Vagina (tissue), 2 donors: ENCODE measurements at regions not wholly inside any gene's neighbourhood (a gene's known extent, or its start where the extent isn't known, plus 50 kb on each side); places are given as distances from the start of the nearest gene placed in this dataset.

Source experiments
- DNase-seq, 2 donors: peaks; one replicate each; pipeline ENCODE4 v3.0.0-alpha.2; 2017; ENCODE audit errors: extremely low spot score in 2 of 2
- H3K27ac ChIP-seq: fragments of 200-600 bp; sonication (generic); one replicate; pipeline ENCODE4 v1.5.1; 2019
- H3K27me3 ChIP-seq: fragments of 200-600 bp; sonication (generic); one replicate; pipeline ENCODE4 v1.5.1; 2019
- H3K36me3 ChIP-seq, 2 donors: fragments of 200-600 bp; sonication (generic); one replicate each; pipeline ENCODE4 v1.5.1; 2017 to 2019
- H3K4me1 ChIP-seq: fragments of 200-600 bp; sonication (generic); one replicate; pipeline ENCODE4 v1.5.1; 2019
- H3K4me3 ChIP-seq, 2 donors: fragments of 200-600 bp; sonication (generic); 1 replicate in 1 of 2; 2 replicates in 1 of 2; pipeline ENCODE4 v1.5.1; 2016 to 2019
- H3K9me3 ChIP-seq: fragments of 200-600 bp; sonication (generic); one replicate; pipeline ENCODE4 v1.5.1; 2019
- POLR2A ChIP-seq, 2 donors: fragments of 450-650 bp; IDR thresholded peaks; one replicate each; pipeline ENCODE4 v1.6.1; 2017; ENCODE audit warnings: antibody characterized with exemption in 2 of 2, mild to moderate bottlenecking in 2 of 2, moderate library complexity in 2 of 2
- POLR2AphosphoS5 ChIP-seq, 2 donors: sonication (generic); formaldehyde crosslinking; IDR thresholded peaks; one replicate each; pipeline ENCODE4 v1.9.0; 2017; ENCODE audit warnings: antibody characterized with exemption in 2 of 2, mild to moderate bottlenecking in 2 of 2, low read depth in 1 of 2; ENCODE audit not compliant: insufficient read depth in 1 of 2
- intact Hi-C: fragments of 100-400 bp; cut with DNase I; formaldehyde crosslinking; loops from one replicate; pipeline ENCODE4 v1.15.1; 2023
- TF ChIP-seq, protein P1 (sequence below), 3 experiments: fragments of 450-650 bp in 2 of 3; fragments of 200-600 bp in 1 of 3; sonication (generic) in 1 of 3; IDR thresholded peaks; one replicate each; pipeline ENCODE4 v1.5.1; 2017 to 2019; ENCODE audit warnings: antibody characterized with exemption in 3 of 3, mild to moderate bottlenecking in 2 of 3, moderate library complexity in 2 of 3

DNA sequence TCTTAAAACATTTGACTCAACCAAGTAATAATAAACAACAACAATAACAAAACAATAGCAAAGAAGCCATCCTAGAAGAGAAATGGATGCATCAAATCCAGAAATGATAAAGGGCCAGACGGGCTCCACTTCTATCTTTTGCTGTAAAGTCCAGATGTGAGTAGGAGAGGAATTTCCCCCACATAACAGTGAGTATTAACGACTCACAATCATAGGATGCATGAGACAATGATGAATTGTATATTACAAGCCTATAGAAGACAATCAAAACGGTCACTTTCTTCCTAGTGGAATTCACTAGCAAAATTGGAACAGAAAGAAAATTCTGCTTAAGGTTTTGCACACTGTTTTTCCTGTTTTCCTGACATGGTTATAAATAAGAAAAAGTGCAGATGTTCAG, 97.0 kb upstream of the PREP start:
- DNase-seq, result no peak
- Histone ChIP-seq H3K27ac (no peak overlapping the region), H3K9me3 (no peaks in the 10 kb centered on the region), H3K4me1 (peaks cover 20% of the 10 kb centered on the region), H3K36me3 (no peaks in the 10 kb centered on the region), H3K4me3 (no peak overlapping the region), H3K27me3 (no peaks in the 10 kb centered on the region)
- no peak for TF ChIP-seq POLR2A (IDR thresholded peaks at IDR 0.05)
- TF ChIP-seq, protein P1, sequence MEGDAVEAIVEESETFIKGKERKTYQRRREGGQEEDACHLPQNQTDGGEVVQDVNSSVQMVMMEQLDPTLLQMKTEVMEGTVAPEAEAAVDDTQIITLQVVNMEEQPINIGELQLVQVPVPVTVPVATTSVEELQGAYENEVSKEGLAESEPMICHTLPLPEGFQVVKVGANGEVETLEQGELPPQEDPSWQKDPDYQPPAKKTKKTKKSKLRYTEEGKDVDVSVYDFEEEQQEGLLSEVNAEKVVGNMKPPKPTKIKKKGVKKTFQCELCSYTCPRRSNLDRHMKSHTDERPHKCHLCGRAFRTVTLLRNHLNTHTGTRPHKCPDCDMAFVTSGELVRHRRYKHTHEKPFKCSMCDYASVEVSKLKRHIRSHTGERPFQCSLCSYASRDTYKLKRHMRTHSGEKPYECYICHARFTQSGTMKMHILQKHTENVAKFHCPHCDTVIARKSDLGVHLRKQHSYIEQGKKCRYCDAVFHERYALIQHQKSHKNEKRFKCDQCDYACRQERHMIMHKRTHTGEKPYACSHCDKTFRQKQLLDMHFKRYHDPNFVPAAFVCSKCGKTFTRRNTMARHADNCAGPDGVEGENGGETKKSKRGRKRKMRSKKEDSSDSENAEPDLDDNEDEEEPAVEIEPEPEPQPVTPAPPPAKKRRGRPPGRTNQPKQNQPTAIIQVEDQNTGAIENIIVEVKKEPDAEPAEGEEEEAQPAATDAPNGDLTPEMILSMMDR (IDR thresholded peaks at IDR 0.05), result no peak
- TF ChIP-seq POLR2AphosphoS5 (IDR thresholded peaks at IDR 0.05; ENCODE audit: insufficient read depth in 1 of 2, low read depth in 1 of 2), result no peak
- intact Hi-C loops, result no loop called here

DNA sequence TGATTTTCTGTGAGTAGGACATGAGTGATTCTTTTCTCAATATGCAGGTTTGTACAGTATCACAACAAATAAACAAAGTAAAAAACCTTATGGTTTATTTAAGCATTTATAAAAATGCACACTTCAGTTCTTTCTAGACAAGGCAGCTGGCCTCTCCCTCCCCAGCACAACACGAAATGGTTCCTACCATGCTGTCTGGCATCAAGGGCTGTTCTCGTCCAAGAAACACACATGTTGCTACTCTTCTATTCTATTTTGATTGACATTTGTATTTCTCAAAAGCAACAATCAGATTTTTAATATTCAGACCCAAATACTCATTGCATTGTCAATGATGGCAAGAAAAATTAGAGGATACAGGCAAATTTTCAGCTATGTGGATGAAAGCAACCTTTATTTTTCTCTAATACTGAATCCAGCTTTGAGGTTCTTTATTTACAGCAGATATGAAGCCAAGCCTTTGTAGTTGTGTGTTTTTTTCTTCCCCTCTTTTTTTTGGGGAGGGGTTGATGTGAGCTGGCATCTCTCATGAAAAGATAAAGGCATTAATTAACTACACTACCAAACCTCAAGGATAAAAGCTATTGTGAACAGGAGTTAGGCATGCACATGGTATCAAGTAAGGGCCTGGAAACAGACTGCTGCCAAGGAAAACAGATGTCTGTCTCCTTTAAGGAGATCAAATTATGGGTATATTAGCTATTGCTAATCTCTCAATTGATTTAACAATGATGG, 96.4 kb upstream of the PREP start:
- intact Hi-C loops, result no loop called here
- no peaks in the 10 kb centered on the region for H3K9me3 ChIP-seq
- TF ChIP-seq, protein P1 (IDR thresholded peaks at IDR 0.05), result no peak
- no peak for TF ChIP-seq POLR2AphosphoS5 (IDR thresholded peaks at IDR 0.05; ENCODE audit: insufficient read depth in 1 of 2, low read depth in 1 of 2)
- TF ChIP-seq POLR2A (IDR thresholded peaks at IDR 0.05), result no peak
- no peak for DNase-seq
- H3K27ac ChIP-seq, result no peak overlapping the region
- no peaks in the 10 kb centered on the region for H3K27me3 ChIP-seq
- H3K36me3 ChIP-seq, result no peaks in the 10 kb centered on the region
- no peak overlapping the region for H3K4me3 ChIP-seq
- peaks cover 26% of the 10 kb centered on the region for H3K4me1 ChIP-seq

DNA sequence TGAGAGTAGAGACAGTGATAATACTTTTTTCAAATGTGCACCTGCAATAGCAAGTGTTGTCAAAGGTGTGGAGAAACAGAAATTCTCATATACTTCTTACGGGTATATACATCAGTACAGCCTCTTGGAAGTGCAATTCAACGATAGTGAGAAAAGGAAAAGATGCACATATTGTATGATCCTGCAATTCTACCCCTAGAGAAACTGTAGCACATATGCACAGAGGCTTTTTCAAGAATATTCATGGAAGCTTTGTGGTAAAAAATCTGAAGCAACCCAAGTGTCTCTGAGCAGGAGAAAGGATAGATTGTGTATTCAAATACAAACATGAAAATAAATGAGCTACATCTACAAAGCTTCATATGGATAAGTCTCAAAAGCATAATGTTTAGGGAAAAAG, 94.7 kb upstream of the PREP start:
- no peak for TF ChIP-seq POLR2AphosphoS5 (IDR thresholded peaks at IDR 0.05; ENCODE audit: insufficient read depth in 1 of 2, low read depth in 1 of 2)
- no peak for TF ChIP-seq POLR2A (IDR thresholded peaks at IDR 0.05)
- TF ChIP-seq, protein P1 (IDR thresholded peaks at IDR 0.05), result no peak
- Histone ChIP-seq H3K27ac (no peak overlapping the region), H3K4me3 (no peak overlapping the region), H3K4me1 (peaks cover 44% of the 10 kb centered on the region), H3K36me3 (no peaks in the 10 kb centered on the region), H3K27me3 (no peaks in the 10 kb centered on the region), H3K9me3 (no peaks in the 10 kb centered on the region)
- DNase-seq, result no peak
- intact Hi-C loops, result no loop called here

DNA sequence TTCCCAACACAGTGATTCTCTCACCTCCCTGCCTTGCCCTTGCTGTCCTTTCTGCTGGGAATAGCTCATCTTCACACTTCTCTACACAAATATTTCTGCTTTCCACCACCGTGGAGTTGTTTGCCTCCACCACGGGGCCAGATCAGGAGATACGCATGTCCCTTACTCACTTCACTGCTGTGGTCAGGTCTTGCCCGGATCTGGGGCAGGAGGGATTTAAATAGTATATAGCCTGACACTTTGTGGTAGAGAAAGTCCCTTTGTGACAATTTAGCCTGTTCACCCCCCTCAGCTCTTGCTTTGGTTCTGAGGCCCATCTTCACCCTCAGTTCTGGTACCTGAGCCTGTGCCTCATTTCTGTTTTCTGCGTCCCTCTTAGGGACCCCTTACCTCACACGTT, 92.6 kb upstream of the PREP start:
- H3K27me3 ChIP-seq, result no peaks in the 10 kb centered on the region
- TF ChIP-seq, protein P1 (IDR thresholded peaks at IDR 0.05), result no peak
- TF ChIP-seq POLR2A (IDR thresholded peaks at IDR 0.05) (no peak), POLR2AphosphoS5 (IDR thresholded peaks at IDR 0.05; ENCODE audit: insufficient read depth in 1 of 2, low read depth in 1 of 2) (no peak)
- no peak overlapping the region for H3K4me3 ChIP-seq
- H3K4me1 ChIP-seq, result peaks cover 32% of the 10 kb centered on the region
- H3K9me3 ChIP-seq, result no peaks in the 10 kb centered on the region
- no peaks in the 10 kb centered on the region for H3K36me3 ChIP-seq
- intact Hi-C loops, result no loop called here
- DNase-seq, result no peak
- H3K27ac ChIP-seq, result no peak overlapping the region

DNA sequence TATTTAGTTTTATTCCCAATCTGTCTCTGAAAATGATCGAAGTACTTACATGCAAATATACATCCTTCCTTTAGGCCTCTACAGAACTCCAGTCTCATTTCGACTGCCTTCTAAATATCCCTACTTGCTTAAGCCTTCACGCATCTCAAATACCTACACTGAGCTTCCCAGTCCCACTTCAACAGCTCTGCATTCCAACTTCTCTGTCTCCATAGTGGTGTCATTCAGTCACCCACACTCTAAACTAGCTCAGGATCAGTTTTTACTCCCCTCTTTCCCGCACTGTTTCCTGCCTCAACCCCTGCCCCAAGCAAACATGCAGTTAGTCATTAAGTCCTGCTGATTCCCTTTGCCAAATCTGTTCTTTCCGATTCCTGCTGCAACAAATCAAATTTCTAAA, 91.8 kb upstream of the PREP start:
- Histone ChIP-seq H3K4me1 (peaks cover 32% of the 10 kb centered on the region), H3K9me3 (no peaks in the 10 kb centered on the region), H3K27ac (no peak overlapping the region), H3K4me3 (no peak overlapping the region), H3K36me3 (no peaks in the 10 kb centered on the region), H3K27me3 (no peaks in the 10 kb centered on the region)
- TF ChIP-seq POLR2AphosphoS5 (IDR thresholded peaks at IDR 0.05; ENCODE audit: insufficient read depth in 1 of 2, low read depth in 1 of 2) (no peak), POLR2A (IDR thresholded peaks at IDR 0.05) (no peak)
- TF ChIP-seq, protein P1 (IDR thresholded peaks at IDR 0.05), result no peak
- intact Hi-C loops, result no loop called here
- DNase-seq, result no peak
